ENCODE measurements at regions not wholly inside any gene's neighbourhood (a gene's known extent, or its start where the extent isn't known, plus 50 kb on each side); places are given as distances from the start of the nearest gene placed in this dataset.

DNA sequence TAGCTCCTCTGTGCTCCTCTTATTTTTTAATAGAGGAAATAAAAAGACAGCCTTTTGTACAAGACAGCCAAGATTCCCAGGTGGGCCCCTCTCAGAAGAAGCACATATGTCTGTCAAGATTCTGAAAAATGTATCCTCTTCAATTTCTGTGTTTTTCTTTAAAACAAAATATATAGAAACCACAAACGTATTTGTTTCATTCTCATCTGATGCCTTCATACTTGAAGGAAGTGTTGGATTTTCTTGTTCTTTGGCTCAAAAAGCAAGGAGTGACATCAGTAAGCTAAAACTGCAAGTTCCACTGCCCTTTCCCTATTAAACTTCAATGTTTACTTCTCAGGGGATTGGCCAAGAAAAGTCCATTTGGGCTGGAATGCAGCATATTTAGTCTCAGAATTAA is 193.8 kb upstream of the OSR1 start:
- Histone ChIP-seq H3K36me3 (no peaks in the 10 kb centered on the region), H3K27me3 (replicated peaks; ENCODE audit: insufficient read depth) (no peaks in the 10 kb centered on the region), H3K4me3 (no peak overlapping the region), H3K4me1 (ENCODE audit: control insufficient read depth in 1 of 2, low read depth in 2 of 2) (peaks cover 10 to 39% of the 10 kb centered on the region in 2 donors), H3K27ac (peak overlapping the region; percentile 60 to 61), H3K9me3 (no peaks in the 10 kb centered on the region)
- no peak for ATAC-seq (ENCODE audit: insufficient number of reproducible peaks, low FRiP score, low read depth)
- TF ChIP-seq, protein P1, sequence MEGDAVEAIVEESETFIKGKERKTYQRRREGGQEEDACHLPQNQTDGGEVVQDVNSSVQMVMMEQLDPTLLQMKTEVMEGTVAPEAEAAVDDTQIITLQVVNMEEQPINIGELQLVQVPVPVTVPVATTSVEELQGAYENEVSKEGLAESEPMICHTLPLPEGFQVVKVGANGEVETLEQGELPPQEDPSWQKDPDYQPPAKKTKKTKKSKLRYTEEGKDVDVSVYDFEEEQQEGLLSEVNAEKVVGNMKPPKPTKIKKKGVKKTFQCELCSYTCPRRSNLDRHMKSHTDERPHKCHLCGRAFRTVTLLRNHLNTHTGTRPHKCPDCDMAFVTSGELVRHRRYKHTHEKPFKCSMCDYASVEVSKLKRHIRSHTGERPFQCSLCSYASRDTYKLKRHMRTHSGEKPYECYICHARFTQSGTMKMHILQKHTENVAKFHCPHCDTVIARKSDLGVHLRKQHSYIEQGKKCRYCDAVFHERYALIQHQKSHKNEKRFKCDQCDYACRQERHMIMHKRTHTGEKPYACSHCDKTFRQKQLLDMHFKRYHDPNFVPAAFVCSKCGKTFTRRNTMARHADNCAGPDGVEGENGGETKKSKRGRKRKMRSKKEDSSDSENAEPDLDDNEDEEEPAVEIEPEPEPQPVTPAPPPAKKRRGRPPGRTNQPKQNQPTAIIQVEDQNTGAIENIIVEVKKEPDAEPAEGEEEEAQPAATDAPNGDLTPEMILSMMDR (IDR thresholded peaks at IDR 0.05) = no peak
- no peak for DNase-seq (ENCODE audit: low spot score)

DNA sequence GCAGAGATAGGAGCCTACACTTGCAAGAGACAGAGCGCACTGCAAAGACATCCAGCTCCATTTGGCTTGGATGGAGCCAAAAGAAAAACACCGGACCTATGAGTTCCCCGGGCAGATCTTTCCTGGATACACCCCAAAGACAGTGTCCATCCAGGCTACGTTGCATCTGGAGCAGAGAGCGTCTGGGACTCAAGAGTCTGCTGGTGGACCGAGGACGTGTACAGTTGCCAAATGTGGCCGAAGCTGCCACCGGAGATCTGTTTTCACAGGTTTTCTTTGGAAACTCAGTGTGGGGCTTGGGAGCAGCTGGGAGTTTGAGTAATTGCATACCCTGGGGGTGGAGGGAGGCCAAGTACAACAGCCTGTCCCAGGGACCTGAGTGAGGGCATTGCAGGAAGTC is 192.3 kb upstream of the OSR1 start:
- Histone ChIP-seq H3K4me3 (peak overlapping the region; percentile 41), H3K27ac (peak overlapping the region; percentile 50 to 61), H3K9me3 (no peaks in the 10 kb centered on the region), H3K27me3 (replicated peaks; ENCODE audit: insufficient read depth) (no peaks in the 10 kb centered on the region), H3K4me1 (ENCODE audit: control insufficient read depth in 1 of 2, low read depth in 2 of 2) (peaks cover 10 to 34% of the 10 kb centered on the region in 2 donors), H3K36me3 (no peaks in the 10 kb centered on the region)
- DNase-seq (ENCODE audit: low spot score) = no peak
- no peak for ATAC-seq (ENCODE audit: insufficient number of reproducible peaks, low FRiP score, low read depth)
- TF ChIP-seq, protein P1 (IDR thresholded peaks at IDR 0.05) = no peak

DNA sequence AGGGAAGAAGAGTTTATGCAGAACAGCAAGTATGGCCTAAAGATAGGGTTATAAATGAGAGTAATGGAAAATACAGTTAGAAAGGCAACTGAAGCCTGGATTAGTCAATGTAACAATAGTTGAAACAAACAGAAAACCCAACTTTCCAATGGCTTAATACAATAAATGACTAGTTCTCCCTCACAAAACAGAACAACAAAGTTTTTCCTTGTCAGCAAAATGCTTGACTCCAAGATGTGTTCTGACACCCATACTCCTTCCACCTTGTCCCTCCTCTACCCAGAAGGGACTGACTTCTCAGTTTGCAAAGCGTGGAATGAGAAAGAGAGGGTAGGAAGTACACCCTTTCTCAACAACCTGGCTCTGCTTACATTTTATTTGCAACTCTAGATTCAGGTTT is 191.4 kb upstream of the OSR1 start:
- ATAC-seq (ENCODE audit: insufficient number of reproducible peaks, low FRiP score, low read depth) (no peak), DNase-seq (ENCODE audit: low spot score) (no peak)

DNA sequence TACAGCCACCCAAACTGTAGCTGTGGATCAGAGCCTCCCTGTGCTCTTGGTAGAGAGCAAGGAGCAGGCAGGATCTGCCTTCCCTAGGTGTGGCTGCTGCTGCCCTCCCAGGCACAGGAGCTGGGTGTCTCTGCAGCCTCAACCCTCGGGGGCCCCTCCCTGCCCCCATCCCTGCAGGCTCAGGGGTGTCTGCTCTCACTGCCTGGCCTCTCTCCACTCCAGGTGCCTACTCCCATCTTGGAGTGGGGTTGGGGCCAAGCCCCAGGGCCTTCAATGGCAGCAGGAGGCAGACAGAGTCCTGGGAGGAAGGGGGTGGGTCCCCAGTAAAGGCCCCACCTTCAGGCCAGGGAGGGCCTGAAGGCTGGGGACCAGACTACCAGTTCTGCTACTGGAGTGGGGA is 189.7 kb upstream of the OSR1 start:
- H3K4me1 ChIP-seq (ENCODE audit: control insufficient read depth in 1 of 2, low read depth in 2 of 2) = peaks cover 10 to 38% of the 10 kb centered on the region in 2 donors
- no peak for DNase-seq (ENCODE audit: low spot score)
- H3K4me3 ChIP-seq = no peak overlapping the region
- H3K27ac ChIP-seq = no peak overlapping the region
- no peaks in the 10 kb centered on the region for H3K9me3 ChIP-seq
- H3K27me3 ChIP-seq (replicated peaks; ENCODE audit: insufficient read depth) = no peaks in the 10 kb centered on the region
- ATAC-seq (ENCODE audit: insufficient number of reproducible peaks, low FRiP score, low read depth) = no peak
- H3K36me3 ChIP-seq = no peaks in the 10 kb centered on the region
- TF ChIP-seq, protein P1 (IDR thresholded peaks at IDR 0.05) = no peak

More for the DNA sequence above, 191.4 kb upstream of the OSR1 start:
- Histone ChIP-seq H3K36me3 (no peaks in the 10 kb centered on the region), H3K4me3 (no peak overlapping the region), H3K9me3 (no peaks in the 10 kb centered on the region), H3K4me1 (ENCODE audit: control insufficient read depth in 1 of 2, low read depth in 2 of 2) (peaks cover 10 to 34% of the 10 kb centered on the region in 2 donors), H3K27me3 (replicated peaks; ENCODE audit: insufficient read depth) (no peaks in the 10 kb centered on the region), H3K27ac (no peak overlapping the region)
- TF ChIP-seq, protein P1 (IDR thresholded peaks at IDR 0.05) = no peak

DNA sequence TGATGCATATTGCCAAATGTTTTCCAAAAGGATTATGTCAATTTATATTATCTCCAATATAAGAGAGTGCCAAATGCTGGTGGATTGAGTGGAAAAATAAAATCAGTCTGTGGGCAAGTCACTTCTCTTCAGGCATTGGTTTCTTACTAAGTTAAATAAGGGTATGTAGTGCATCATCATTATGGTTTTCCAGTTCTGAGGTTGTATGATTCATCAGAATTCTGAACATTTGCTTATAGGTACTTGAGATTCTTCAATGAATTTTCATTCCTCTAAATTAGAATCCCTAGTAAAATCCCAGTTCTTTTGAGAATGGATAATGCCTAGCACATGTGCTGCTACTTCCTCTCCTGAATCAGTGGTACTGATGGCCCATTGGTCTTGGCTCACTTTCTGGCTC is 188.9 kb upstream of the OSR1 start:
- Histone ChIP-seq H3K27ac (no peak overlapping the region), H3K27me3 (replicated peaks; ENCODE audit: insufficient read depth) (no peaks in the 10 kb centered on the region), H3K4me1 (ENCODE audit: control insufficient read depth in 1 of 2, low read depth in 2 of 2) (peaks cover 9 to 35% of the 10 kb centered on the region in 2 donors), H3K4me3 (no peak overlapping the region), H3K36me3 (no peaks in the 10 kb centered on the region), H3K9me3 (no peaks in the 10 kb centered on the region)
- no peak for ATAC-seq (ENCODE audit: insufficient number of reproducible peaks, low FRiP score, low read depth)
- TF ChIP-seq, protein P1 (IDR thresholded peaks at IDR 0.05) = no peak
- no peak for DNase-seq (ENCODE audit: low spot score)

Measured in thoracic aorta (tissue), 2 donors.